Activated naive CD4-positive, alpha-beta T cell treated with anti-CD3 and anti-CD28 coated beads, Interleukin-2, amount 50 U/mL, for 16 hours (primary cell): ENCODE measurements at regions not wholly inside any gene's neighbourhood (a gene's known extent, or its start where the extent isn't known, plus 50 kb on each side); places are given as distances from the start of the nearest gene placed in this dataset.
"Not testable (repeated sequence)": the region's sequence is repeated elsewhere in the genome, so short reads cannot be mapped to it uniquely, and the experiment has no call there.

ENCODE experiments used
- DNase-seq: peaks from one replicate; pipeline ENCODE4 v3.0.0-alpha.2; 2020

DNA sequence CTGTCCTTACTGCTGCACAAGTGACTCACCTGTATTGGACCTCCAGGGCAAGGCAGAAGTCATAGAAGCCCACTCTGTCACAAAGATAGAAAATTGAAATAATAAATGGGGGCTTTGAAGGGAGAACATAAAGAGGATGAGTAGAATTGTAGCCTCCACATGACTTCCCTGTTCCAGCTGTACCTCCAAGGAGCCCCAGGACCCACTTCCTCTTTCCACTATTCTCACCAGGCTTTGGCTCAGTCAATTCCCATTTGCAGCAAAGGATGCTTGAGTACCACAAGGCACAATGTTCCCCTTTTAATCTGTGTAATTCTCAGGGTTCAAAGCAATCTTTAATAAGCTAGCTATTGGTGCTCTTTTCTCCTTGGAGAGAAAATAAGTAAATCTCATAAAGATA is 512.1 kb downstream of the TOX3 start:
- no peak for DNase-seq

DNA sequence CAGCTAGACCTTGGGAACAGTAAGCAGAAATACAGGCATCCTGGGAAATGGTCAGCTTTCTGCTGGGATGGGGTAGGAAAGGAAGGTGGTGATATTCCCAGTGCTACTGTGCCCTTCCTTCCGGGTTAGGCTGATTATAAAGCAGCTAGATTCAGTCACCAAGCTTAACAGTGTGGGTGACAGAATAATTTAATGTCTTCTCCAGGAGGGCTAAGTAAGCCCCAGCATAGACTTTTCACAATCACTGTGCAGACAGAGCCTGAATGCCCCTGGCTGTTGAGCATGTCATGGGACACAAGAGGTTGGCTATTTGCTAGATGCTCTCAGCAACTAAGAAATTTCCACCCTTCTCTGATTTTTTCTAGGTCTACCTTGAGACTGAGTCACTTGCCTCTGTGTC is 513.0 kb downstream of the TOX3 start:
- DNase-seq, result no peak

DNA sequence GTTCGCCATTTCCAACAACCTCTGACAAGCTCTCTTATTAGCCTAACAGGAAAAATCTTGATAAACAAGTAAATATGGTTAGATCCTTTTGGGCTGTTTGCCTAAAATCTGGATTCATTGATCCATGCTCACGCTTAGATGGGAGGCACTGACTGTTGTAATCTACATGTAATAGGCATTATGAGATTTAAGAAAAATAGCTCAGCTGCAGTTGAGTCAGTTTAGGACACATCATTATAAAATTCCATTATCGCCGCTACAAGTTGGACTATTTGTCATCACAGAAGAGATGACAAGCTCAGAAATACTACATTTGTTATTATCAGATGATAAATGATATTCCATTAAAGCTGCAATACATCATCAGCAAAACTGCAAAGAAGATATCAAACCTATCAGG is 524.0 kb downstream of the TOX3 start:
- no peak for DNase-seq

DNA sequence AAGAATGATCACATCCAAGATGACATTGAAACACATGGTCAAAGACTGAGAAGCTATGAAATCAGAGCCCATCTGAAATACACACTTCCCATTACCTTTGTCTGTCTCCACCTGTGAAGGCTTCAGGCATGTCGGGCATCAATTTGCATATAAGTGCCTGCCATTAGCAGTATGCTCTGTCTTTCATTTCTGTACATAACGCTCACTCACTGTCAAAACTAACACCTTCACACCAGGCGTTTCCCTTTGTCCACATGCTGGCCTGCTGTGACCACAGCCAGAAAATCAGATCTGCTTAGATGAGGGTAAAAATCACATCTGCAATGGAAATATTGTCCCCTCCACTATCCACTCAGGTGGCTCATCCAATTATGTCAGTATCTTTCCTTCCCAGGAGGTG is 524.8 kb downstream of the TOX3 start:
- DNase-seq, result no peak

DNA sequence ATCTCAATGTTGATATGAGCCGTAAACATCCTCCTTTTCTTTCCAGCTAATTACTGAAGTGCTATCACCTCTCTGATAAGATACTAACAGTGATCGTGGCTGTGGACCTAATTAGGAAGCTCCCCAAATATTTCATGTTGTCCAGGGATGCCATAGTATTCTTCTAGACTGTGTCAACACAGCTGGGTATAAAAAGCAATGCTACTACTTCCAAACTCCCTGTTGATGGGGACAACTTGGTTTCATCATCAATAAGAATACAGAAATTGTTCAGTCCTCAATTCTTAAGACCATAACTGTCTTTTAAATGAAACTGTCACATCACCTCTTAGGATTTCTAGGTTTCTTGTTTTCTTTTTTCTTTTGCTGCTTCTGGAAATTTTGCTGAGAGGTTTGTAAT is 530.6 kb downstream of the TOX3 start:
- DNase-seq, result no peak

DNA sequence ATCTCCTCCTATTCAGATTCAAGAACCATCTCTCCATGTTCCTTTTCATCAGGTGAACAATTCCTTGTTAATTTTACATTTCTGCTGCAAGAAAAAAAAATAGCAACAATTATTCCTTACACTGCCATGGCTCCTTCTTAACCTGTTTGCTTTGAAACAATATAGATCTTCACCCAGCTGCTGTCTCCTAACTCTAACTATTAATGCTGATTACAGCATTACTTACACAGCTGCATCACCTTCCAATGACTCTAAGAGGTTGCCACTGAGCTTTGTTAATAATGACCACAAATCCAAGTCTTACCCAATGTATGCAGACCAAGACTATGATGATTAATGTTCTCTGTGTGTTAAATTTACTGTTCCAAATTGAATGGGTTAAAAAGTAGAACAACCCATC is 541.4 kb downstream of the TOX3 start:
- DNase-seq, result no peak

DNA sequence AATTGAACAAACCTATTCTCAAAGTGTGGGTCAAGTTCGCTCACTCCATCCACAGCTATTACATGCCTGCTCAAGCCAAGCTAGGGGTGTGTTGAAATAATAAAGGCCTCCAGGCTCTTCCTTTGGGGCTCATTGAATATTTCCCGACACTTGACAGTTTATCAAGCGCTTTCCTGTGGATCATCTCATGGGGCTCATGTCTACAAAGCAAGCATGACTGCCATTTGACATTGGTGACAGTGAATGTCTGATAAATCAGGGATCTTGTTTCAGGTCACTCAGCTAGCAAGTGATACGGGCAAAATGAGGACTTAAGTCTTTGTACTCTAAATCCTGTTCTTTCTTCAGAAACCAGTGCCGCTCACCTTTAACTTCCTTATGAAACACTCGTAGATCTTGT is 542.6 kb downstream of the TOX3 start:
- no peak for DNase-seq

DNA sequence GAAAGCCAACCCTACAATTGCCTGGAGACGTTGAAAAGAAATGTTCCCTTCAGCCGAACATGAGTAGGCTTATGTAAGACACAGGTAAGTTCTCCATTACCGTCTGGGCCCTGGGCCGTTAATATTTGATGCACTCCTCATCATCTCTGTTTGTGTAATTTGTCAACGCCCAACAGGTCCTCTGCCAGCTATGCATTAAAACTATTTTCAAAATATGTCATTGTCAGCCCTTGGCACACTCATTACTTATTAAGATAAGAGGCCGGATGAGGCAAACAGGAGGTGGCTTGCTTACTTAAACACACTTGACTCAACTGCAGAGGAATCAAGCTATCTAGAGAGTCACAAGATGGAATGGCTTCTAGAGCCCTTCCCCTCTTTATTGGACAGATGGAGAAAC is 544.9 kb downstream of the TOX3 start:
- no peak for DNase-seq

DNA sequence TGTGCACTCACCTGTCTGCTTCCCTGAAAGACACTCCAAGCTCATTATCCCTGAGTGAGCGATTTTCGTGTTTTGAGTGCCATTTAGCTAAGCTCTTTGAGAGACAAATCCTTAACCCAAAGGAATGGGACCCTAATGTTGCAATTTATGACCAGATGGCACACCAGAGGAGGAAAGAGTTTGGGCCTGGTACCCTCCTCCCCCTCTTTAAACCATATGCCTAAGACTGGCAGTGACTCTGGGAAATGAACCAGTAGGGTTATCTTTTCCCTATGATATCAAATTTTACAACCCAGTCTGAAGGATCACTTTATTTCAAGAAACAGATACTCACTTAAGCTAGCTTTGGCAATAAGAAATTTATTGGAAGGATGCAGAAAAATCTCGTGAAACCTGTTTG is 550.4 kb downstream of the TOX3 start:
- DNase-seq, result no peak

DNA sequence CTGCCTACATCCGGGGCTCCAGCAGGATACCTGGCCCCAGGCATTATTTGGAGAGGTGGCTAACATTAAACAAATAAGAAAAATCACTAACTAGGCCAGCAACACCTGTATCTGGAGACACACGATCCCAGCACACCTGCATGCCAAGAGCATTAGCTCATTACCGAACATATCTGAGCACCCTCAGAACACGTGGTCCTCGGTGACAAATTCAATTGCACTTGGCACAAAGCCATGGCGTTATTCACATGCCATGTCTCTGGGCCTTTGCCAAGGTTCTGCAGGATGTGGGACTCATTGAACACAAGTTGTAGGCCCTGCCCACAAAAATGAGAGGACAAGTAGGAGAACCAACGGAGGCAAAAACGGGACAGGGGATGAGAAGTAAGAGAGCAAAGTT is 552.3 kb downstream of the TOX3 start:
- DNase-seq, result no peak

DNA sequence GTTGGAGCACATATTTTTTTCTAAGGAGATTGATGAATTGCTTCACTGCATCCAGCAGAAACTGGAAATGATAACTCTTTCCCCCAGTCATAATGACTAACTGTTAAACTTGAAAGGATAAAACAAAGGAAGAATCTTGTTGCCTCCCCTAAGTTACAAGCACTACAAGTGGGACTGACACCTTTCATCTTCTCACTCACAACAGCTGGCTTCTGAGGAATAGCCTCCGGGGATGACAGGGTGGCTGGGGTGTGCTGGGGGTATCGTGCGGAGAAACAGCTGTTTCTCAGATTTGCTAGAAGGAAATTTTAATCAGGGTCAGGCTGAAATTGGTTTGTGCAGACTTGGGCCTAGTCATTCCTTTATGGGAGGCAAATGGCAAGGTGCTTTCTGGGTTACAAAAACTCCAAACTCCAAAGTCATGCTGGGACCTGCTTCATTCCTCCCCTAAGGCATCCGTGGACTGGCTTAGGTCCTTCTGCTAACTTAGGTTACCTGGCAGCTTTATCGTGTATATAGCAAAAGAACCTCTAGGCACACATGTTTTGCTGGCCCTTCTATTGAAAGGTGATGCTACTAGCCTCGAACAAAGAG is 557.2 kb downstream of the TOX3 start:
- no peak for DNase-seq

DNA sequence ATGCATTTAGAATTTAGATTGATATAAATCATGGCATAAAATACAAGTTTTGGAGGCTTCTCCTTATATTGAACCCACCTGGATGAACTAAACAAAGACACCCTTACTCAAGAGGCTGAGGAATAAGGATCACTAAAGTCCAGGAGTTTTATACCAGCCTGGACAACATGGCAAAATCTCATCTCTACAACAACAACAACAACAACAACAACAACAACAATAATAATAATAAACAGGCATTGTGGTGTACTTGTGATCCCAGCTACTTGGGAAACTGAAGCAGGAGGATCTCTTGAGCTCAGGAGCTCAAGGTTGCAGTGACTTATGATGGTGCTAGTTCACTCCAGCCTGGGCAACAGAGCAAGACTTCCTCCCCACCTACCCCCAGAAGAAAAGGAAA is 558.0 kb downstream of the TOX3 start:
- DNase-seq, result no peak

DNA sequence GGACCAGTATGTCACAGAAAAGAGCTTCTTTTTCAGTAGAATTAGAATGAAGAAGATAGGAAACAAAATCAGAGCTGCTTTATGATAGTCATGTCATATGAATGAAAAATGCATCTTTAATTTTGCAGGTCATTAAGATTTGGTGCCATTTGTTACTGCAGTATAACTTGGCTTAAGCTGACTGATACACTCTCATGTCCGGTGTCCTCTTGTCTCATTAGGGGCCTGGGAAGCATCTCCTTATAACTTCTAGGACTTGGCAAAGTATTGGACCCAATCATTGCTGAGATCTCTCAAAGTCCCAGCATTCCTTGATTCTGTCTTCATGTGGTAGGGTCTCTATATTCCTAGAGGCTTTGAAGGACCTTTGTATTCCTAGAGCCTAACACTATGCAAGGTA is 559.4 kb downstream of the TOX3 start:
- DNase-seq, result no peak

DNA sequence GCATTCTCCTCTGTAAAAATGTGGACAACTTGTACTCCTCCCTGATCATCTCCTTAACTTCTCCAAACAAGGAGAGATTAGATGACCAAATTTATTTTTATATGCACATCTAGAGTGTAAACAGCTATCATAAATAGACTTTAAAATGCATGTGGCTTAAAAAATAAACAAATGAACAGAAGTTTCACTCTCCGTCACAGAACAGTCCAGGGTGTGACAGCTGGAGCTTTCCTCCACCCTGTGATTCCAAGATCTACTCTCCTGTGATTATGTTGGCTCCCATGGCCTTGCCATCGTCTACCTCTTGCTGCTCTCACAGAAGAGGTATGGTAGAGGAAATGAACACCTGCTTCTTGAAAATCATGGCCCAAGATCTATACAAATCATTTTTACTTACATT is 560.2 kb downstream of the TOX3 start:
- DNase-seq, result no peak

DNA sequence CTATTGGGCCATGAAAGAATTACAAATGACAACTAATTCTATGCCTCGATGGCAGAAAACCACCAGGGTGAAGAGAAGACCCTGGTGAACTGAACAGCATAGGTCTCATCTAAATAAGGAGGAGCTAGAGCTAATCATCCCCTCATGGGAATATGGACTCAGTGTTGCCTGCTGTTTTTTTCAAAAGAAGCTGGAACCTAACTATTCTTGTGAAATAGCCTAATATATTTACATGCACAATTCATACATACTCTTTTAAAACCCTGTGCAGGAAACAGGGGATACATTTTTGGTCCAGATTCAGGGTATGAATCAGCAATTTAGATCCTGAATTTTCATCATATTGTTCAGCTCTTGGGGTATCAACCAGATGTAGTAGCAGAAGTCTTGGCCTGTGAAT is 560.6 kb downstream of the TOX3 start:
- no peak for DNase-seq

DNA sequence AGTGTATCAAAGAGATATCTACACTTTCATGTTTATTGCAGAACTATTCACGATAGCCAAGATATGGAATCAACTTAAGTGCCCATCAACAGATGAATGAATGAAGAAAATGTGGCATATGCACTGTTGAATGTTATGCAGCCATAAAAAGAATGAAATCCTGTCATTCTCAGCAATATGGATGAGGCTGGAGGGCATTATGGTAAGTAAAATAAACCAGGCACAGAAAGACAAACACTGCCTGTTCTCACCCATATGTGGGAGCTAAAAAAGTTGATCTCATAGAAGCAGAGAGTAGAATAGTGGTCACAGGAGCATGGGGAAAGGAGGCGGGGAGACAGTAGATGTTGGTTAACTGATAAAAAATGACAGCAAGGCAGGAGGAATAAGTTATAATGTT is 561.8 kb downstream of the TOX3 start:
- DNase-seq, result no peak

DNA sequence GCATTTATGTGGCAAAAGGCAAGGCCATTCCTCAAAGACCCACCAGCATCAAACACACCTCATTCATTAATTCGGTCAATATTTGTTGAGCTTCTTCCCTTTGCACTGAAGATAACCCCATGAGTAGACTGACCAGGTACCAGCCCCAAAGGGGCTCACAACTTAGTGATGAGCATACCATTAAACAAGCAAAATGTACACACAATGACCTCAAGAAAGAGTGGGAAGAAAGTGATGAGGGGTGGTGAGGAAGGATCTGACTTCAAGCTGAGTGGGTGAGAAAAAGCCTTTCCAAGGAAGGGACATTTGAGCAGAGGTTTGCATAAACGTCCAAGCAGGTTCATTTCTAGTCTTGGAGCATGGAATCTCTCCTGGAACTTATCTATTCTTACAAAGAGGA is 562.5 kb downstream of the TOX3 start:
- no peak for DNase-seq

DNA sequence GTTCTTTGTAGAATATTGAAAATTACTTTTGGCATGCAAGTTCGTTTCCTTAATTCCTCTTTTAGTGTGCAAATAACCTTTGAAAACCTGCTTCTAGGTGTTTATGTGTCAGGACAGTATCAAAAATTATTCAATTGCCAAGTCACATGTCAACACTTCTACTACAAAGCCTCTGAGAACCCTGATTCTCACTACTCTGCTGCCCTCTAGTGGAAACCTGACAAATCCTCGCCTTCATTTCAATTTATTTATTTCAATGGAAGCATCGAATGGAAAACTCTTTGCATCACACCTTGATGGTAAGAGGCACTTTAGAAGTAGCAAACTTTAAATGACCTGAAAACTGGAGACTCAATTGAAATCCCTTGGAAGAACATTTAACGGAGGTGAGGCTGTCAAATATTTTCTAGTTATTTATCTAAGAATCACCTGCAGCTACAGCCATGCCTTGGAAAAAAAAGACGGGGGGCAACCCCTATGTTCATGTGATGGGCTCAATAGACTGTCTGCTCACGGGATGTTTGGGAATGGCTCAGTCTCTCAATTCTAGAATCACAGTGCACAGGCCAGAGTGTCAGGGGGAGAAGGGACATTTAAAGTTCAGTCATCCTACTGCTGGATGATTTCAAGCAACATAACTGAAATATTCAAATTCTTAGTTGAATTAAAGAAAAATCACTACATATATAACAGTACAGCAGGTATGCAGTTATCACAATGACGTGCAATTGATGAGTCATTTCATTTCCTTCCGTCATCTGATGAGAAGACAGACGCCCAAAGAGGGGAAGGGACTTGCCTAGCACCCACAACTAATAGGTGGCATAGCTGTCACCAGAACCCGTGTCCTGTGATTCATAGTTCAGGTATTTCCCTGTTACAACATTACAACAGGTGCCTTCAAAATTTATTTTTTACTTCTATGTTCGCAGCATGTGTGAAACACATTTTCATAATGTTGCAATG is 563.9 kb downstream of the TOX3 start:
- no peak for DNase-seq

DNA sequence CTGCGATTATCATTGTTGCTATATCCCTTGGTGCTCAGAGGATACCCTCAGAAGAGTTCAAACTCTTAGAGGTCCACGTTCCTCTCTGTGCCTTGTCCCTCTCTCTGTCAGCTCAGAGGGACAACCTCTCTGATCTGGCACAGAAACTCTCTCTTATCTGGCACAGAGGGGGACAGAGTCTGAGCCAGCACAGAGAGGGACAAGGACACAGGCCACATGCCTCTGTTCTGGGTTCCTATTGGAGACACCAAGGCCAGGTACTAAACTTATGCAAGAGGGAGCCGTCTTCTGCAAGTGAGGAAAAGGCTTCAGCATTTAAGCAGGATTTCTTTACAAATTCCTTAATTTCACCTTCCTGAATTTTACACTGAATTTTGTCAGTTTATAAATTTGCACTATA is 565.2 kb downstream of the TOX3 start:
- no peak for DNase-seq

DNA sequence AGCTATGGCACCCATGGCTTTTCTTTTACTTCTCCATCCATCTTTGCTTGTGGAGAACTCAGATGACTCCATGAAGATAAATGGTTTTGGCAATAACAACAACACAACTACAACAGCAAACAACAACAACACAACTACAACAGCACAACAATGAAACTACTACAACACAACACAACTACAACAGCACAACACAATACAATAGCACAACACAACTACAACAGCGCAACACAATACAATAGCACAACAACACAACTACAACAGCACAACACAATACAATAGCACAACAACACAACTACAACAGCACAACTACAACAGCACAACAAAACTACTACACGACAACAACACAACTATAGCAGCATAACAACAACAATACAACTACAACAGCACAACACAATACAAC is 569.4 kb downstream of the TOX3 start:
- DNase-seq, result not testable (repeated sequence)

DNA sequence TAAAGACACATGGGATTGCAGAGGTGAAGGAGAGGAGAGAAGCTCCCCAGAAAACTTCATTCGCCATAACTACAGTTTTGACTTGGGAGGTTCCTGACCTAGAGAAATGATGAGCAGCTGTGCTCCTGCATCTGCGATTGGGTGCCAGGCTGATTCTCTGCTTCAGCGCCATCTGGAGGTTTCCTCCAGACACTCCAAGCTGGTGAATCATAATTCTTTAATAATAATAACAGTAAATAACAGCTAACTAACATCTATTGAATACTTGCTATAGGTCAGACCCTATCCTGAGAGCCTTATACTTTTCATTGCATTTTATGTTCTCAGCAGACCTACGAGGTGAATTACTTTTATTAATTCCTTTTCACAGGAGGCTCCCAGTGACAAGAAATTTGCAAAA is 575.8 kb downstream of the TOX3 start:
- no peak for DNase-seq

DNA sequence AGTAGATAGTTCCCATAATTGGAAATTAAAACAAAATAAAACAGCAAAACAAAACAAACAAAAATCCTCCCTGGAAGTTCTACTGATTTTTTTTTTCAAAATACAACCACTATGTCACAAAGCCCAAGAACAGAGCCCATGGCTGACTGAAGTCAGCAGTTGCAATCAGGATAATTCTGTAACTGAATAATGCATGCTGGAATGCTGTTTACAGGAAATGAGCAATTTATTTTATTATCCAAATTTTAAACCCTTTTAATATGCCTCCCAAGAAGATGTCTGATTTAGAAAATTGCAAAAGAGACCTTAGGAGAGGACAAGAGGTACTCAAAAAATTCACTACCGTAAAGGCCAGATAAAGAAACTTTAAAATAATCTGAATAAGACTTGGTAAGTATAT is 578.2 kb downstream of the TOX3 start:
- no peak for DNase-seq

DNA sequence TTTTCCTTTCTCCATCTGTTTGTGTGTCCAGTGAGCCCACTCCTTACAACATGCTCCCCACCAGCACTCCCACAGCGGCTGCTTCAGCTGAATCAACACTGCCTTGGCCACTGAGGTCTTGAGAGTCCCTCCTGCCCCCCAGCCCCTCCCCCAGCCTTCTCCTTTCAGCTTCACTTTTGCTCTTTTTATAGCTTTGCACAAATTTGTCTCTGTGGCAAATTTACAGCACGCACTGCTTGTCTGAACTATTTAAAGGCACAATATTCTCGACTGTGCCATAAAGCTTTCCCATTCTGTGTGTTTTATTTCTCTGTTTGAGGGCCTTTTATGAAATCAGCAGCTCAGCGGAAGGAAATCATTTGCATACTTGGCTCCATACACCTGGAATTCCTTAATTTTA is 579.3 kb downstream of the TOX3 start:
- DNase-seq, result no peak

DNA sequence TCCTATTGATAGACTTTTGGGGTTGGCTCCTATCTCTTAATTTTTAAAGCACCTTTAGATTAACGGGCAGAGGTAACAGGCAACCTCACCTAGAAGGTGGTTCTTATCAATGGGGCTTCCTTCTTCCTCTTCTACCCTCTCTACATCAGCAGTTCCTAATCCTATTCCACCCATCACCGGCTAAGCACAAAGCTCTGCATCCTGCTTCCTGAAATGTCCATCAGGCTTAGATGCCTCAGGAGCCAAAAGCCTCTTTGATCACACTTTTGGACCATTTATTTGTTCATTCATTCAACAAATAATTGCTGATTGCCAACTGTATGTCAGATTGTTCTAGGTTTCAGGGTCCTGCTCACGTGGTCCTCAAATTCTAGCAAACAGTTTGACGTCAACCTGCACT is 586.0 kb downstream of the TOX3 start:
- no peak for DNase-seq
